Skin of body (tissue), 1 donor: ENCODE measurements at regions not wholly inside any gene's neighbourhood (a gene's known extent, or its start where the extent isn't known, plus 50 kb on each side); places are given as distances from the start of the nearest gene placed in this dataset.

ENCODE experiments used
- DNase-seq: peaks from one replicate; lab custom pipeline; 2025; lab: John Stamatoyannopoulos, UW

GRCh38 chr11:92859156-92859690, 110.2 kb upstream of the MTNR1B start:
- peak; percentile 49 for DNase-seq

DNA sequence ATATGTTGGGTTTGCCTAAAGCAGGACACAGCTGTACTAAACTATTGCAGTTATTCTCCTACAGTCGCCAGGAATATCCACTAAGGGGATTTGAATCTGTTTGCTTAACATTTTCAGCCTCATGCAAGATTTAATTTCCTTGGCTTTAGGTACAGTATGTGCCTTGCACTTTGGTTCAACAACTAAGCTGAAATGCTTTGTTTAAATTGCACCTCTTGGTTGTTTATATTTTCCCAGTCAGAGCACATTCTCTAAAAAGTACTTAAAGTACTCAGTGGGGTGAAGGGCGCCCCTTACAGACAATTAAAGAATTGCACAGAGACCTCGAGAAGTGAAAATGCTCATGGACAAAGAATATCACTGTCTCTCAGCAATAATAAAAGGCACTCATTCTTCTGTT, 107.8 kb upstream of the MTNR1B start:
- DNase-seq, result peak; percentile 19

DNA sequence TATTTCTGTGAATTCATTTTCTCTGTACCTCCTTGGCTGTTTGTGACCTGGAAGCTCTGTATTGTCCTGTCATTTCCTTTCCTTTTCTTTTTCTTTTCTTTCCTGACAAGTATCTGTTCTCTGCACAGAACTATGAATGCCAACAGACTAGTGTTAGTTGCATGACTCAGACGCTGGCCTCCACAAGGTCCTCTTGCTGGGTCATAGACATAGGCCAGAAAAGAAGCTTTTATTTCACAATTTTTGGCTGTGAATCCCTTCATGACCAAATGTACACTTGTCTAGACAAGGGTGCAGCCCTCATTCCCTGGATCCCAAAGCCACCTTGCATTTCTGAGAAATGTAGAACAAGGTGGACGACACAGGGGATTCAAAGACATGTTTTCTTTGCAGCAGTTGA, 104.1 kb upstream of the MTNR1B start:
- no peak for DNase-seq

- no peak for DNase-seq
Observed at GRCh38 chr11:92866679-92867282, 102.7 kb upstream of the MTNR1B start.

- no peak for DNase-seq
Observed at GRCh38 chr11:92867913-92868619, 101.4 kb upstream of the MTNR1B start.

DNA sequence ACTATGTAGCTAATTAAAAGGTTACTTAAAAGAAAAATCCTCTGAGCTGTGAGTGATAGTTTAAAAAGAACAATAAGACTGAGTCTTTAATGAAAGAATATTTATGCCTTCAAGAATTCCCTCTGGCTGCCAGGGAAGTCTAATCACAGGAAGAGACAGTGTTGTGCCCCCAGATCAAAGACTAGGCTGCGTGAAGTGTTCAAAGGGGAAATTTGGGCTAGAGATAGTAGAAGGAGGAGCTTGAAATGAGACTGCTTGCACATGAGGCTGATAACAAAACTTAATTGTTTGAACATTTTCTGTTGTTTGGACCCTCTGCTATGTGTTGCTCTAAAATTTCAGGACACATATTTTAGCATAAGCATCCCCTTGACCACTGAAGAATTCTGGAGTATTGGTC, 99.7 kb upstream of the MTNR1B start:
- DNase-seq, result no peak

DNA sequence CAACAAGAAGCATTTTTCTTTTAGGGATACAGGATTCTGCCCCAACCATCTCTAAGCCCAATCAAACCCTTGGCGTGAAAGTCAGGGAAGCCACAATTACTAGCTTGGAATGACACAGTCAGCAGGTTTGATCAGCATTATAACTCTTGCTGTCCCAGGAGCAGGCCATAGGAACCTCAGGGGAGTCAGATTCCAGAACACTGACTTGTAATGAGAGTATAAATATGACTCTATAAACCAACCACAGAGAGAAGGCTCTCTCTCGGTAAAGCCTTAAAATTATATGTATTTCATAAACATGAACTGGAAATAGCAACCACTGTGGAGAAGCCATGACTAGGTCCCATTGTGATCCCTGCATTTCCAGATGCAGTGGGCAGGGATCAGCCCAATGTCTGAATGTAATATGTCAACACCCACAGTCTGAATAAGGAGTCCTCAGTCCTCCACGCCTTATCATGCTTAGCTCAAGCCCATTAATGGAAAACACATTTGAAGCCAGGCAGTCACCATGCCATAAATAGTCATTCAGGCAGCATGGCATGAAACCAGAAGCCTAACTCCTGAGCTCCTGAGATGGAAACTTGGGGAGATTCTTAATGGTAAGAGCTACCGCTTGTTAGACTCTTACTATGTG, 99.1 kb upstream of the MTNR1B start:
- no peak for DNase-seq

- no peak for DNase-seq
Observed at GRCh38 chr11:92873551-92873950, 95.9 kb upstream of the MTNR1B start.

DNA sequence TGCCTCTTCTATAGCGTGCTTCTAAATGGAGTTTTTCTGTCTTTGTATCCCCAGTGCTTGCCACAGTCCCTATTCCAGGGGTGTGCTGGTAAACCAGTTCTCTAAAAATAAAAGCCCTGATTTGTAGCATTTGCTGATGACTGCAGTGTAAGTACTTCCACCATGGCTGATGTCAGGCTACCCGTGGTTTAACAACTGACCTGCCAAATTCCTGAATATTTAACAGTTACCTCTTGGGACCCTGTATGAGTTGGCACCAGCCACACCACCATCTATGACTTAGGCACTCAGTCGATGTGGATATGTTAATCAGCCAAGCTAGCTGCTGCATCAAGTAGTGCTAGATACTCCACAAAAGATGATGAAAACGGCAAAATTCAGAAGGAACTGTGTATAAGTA, 94.0 kb upstream of the MTNR1B start:
- DNase-seq, result no peak

GRCh38 chr11:92879086-92879485, 90.4 kb upstream of the MTNR1B start:
- no peak for DNase-seq

- no peak for DNase-seq
Observed at GRCh38 chr11:92880381-92880780, 89.1 kb upstream of the MTNR1B start.

GRCh38 chr11:92881940-92882450, 87.5 kb upstream of the MTNR1B start:
- DNase-seq, result no peak

- no peak for DNase-seq
Observed at GRCh38 chr11:92882828-92883611, 86.4 kb upstream of the MTNR1B start.

DNA sequence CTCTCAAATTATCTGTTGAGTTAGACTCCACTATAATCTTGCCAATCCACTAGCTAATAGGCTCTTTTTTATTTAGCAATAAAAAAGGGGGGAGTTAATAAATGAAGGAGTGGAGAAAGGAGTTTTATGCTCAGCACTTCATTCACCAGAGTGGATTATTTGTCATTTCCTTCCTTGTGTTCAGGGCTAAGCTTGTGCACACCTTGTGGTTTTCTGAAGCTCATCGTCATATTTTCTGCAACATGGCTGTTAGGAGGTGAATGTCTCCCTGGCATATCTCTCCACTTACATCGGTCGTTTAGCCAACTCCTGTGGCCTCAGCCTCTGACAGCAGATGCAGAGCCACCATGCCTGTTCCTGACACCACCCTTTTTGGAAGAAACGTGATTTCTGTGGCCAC, 83.9 kb upstream of the MTNR1B start:
- no peak for DNase-seq

- peak; percentile 16 for DNase-seq
Observed at GRCh38 chr11:92886243-92886905, 83.1 kb upstream of the MTNR1B start.

- no peak for DNase-seq
Observed at GRCh38 chr11:92888696-92889095, 80.8 kb upstream of the MTNR1B start.

GRCh38 chr11:92890846-92891245, 78.6 kb upstream of the MTNR1B start:
- no peak for DNase-seq

- no peak for DNase-seq
Observed at GRCh38 chr11:92892802-92893684, 76.4 kb upstream of the MTNR1B start.

DNA sequence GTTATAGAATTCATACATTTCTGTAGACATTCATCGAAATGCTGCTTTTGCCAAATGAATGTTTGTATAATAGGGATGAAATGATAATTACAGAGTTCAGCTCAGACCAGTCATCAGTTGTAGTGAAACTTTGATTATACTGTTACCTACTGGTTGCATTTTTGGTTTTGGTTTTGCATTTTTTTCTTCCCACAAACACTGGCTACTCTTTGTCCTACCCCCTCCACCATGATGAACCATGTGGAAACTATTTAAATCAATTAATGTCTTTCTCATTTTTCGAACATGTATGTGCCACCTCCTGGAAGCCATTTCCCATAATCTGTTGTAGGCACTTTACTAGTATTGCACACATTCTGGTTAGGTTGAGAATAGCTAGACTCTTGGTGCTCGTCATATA, 75.3 kb upstream of the MTNR1B start:
- DNase-seq, result no peak

GRCh38 chr11:92897487-92897886, 72.0 kb upstream of the MTNR1B start:
- no peak for DNase-seq
